ENCODE measurements at regions not wholly inside any gene's neighbourhood (a gene's known extent, or its start where the extent isn't known, plus 50 kb on each side); places are given as distances from the start of the nearest gene placed in this dataset.

DNA sequence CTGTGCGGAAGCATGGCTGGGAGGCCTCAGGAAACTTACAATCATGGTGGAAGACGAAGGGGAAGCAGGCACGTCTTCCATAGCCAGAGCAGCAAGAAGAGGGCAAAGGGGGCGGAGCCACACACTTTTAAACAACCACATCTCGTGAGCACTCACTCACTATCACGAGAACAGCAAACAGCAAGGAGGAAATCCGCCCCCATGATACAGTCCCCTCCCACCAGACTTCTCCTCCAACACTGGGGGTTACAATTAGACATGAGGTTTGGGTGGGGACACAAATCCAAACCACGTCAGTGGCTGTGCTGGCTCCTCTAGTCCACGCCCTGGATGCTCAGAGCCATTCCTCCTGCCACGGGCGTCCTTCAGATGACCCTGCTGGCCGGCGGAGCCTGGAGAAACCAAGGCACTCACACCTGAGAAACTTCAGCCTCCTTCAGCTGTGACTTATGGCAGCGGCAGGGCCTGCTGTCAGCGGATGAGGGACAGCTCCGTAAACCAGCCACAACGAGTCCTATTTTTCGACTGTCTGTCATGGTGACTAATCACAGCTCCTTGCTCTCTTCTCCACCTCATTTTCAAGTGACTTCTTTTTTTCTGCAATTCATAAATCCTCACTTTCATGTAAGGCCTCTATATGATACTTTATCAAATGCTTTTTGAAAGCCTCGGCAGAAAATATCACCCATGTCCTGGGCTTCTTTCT lies 167.9 kb upstream of the PFKP start:
- WGBS (ENCODE audit: extremely low coverage, insufficient read length, low lambda C conversion rate) = no CpG with 5 or more reads among the region's 19 CpGs
- Mint-ChIP-seq H3K9me3 (no peaks in the 10 kb centered on the region), H3K36me3 (ENCODE audit: insufficient read depth in 1 of 3, low read depth in 3 of 3) (no peaks in the 10 kb centered on the region; a peak in 1 of 7 replicates), H3K4me1 (peaks cover 6 to 13% of the 10 kb centered on the region in 2 experiments), H3K27ac (no peak overlapping the region), H3K27me3 (ENCODE audit: low read depth) (peaks cover 2% of the 10 kb centered on the region; the same call in 1 of the 2 replicates), H3K4me3 (no peak overlapping the region)
- Histone ChIP-seq H3K4ac (ENCODE audit: low read depth, low read length) (no peak overlapping the region), H3K79me2 (ENCODE audit: insufficient read depth, low read length) (no peaks in the 10 kb centered on the region), H2AFZ (ENCODE audit: low read length) (no peak overlapping the region), H2BK12ac (ENCODE audit: insufficient read length, low read depth, low read length) (no peak overlapping the region), H2BK20ac (ENCODE audit: low read depth, low read length, poor library complexity, severe bottlenecking) (no peak overlapping the region), H3K23me2 (ENCODE audit: insufficient read length, low read depth, low read length, poor library complexity, severe bottlenecking) (no peaks in the 10 kb centered on the region), H4K20me1 (ENCODE audit: control insufficient read depth, insufficient read depth, insufficient read length) (no peaks in the 10 kb centered on the region), H3K14ac (ENCODE audit: insufficient read depth, low read length) (no peak overlapping the region), H3K27me3 (ENCODE audit: insufficient read depth, low read length) (no peaks in the 10 kb centered on the region), H3K4me1 (ENCODE audit: insufficient read depth, low read length) (no peaks in the 10 kb centered on the region), H3K56ac (ENCODE audit: insufficient read length, low read depth, low read length) (no peak overlapping the region), H4K8ac (replicated peaks; ENCODE audit: insufficient read length, low read depth, low read length) (no peak overlapping the region), H3K23ac (ENCODE audit: insufficient read length, low read depth, low read length) (no peak overlapping the region), H3K4me2 (ENCODE audit: insufficient read depth, insufficient read length, low read length) (no peak overlapping the region), H3K9ac (ENCODE audit: extremely low read depth, insufficient read length, low read length) (no peak overlapping the region), H4K5ac (ENCODE audit: insufficient read length, low read depth, low read length) (no peak overlapping the region), H3K79me1 (ENCODE audit: insufficient read depth, low read depth, low read length, poor library complexity, severe bottlenecking) (no peaks in the 10 kb centered on the region), H2BK15ac (ENCODE audit: low read depth, low read length) (no peak overlapping the region), H2BK120ac (ENCODE audit: low read depth, low read length, poor library complexity, severe bottlenecking) (no peak overlapping the region), H2BK5ac (ENCODE audit: insufficient read length, low read length) (no peak overlapping the region), H3K9me3 (ENCODE audit: control insufficient read depth, low read depth, low read length) (no peaks in the 10 kb centered on the region), H3T11ph (ENCODE audit: low read length) (no peak overlapping the region), H3K27ac (ENCODE audit: insufficient read length, low read depth, low read length) (no peak overlapping the region), H2AK5ac (ENCODE audit: insufficient read length, low read length) (no peak overlapping the region), H4K91ac (ENCODE audit: insufficient read length, low read depth, low read length) (no peak overlapping the region), H3K18ac (ENCODE audit: insufficient read length, low read depth, low read length) (no peak overlapping the region)
- DNase-seq = no peak
- TF ChIP-seq CTCF (conservative IDR thresholded peaks at IDR 0.05) = no peak
